ENCODE measurements at regions not wholly inside any gene's neighbourhood (a gene's known extent, or its start where the extent isn't known, plus 50 kb on each side); places are given as distances from the start of the nearest gene placed in this dataset.

DNA sequence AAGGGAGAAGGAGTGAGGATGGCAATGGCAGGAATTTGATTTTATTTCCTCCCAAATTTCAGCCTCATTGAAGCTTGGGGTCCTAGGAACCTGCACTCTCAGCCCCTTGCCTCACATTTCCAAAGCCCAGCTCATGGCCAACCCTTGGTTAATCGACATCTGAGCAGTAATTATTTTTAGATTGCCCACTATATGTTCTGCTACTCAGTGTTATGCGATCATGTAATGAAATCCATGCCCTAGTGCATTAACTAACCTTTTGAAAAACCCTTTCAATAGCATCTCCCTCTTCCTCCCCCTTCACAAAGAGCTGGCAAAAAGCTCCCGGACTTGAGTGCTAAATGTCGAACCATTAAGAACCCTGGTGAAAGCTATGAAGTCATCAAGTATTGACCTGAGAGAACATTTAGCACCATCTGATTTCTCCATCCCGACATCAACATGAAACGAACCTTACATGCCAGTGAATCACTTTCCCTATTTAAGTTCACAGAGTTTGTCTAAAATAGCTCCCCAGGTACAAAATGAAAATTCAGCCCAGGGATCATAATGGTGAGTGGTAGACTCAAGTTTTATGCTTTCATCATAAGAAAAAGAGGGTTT lies 59.2 kb upstream of the RPS6KA3 start:
- TF ChIP-seq, protein P1, sequence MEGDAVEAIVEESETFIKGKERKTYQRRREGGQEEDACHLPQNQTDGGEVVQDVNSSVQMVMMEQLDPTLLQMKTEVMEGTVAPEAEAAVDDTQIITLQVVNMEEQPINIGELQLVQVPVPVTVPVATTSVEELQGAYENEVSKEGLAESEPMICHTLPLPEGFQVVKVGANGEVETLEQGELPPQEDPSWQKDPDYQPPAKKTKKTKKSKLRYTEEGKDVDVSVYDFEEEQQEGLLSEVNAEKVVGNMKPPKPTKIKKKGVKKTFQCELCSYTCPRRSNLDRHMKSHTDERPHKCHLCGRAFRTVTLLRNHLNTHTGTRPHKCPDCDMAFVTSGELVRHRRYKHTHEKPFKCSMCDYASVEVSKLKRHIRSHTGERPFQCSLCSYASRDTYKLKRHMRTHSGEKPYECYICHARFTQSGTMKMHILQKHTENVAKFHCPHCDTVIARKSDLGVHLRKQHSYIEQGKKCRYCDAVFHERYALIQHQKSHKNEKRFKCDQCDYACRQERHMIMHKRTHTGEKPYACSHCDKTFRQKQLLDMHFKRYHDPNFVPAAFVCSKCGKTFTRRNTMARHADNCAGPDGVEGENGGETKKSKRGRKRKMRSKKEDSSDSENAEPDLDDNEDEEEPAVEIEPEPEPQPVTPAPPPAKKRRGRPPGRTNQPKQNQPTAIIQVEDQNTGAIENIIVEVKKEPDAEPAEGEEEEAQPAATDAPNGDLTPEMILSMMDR (IDR thresholded peaks at IDR 0.05; ENCODE audit: low read depth, low read length), result no peak
- no peak for TF ChIP-seq POLR2A (IDR thresholded peaks at IDR 0.05; ENCODE audit: extremely low read depth, insufficient read length)
- TF ChIP-seq, protein P2, sequence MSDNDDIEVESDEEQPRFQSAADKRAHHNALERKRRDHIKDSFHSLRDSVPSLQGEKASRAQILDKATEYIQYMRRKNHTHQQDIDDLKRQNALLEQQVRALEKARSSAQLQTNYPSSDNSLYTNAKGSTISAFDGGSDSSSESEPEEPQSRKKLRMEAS (IDR thresholded peaks at IDR 0.05; ENCODE audit: low read depth, low read length), result no peak

All from NB4 (cell line).